NCI-H226 (cell line): ENCODE measurements at regions not wholly inside any gene's neighbourhood (a gene's known extent, or its start where the extent isn't known, plus 50 kb on each side); places are given as distances from the start of the nearest gene placed in this dataset.
"Not testable (repeated sequence)": the region's sequence is repeated elsewhere in the genome, so short reads cannot be mapped to it uniquely, and the experiment has no call there.

Experiments used
- DNase-seq: peaks from one replicate; pipeline ENCODE4 v3.0.0-alpha.2; 2015

GRCh38 chr12:124669271-124669721 is 101.9 kb upstream of the NCOR2 start:
- not testable (repeated sequence) for DNase-seq

DNA sequence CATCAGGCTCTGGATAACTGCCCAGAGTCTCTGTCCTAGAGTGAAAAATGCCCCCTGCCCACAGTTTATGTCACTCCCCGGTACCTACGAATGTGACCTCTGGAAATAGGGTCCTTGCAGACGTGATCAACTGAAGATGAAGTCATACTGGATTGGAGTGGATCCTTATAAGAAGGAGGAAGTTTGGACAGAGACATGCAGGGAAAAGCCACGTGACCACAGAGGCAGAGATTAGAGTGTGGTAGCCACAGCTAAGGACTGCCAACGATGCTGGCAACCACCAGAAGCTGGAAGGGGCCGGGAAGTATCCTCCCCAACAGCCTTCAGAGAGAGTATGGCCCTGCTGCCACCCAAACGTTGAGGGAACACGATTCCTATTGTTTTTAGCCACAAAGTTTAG is 101.2 kb upstream of the NCOR2 start:
- DNase-seq = no peak

- DNase-seq = no peak
Observed at GRCh38 chr12:124667506-124668326, 100.3 kb upstream of the NCOR2 start.

GRCh38 chr12:124666722-124667259 is 99.4 kb upstream of the NCOR2 start:
- DNase-seq = no peak

- no peak for DNase-seq
Observed at GRCh38 chr12:124665511-124665910, 98.1 kb upstream of the NCOR2 start.

DNA sequence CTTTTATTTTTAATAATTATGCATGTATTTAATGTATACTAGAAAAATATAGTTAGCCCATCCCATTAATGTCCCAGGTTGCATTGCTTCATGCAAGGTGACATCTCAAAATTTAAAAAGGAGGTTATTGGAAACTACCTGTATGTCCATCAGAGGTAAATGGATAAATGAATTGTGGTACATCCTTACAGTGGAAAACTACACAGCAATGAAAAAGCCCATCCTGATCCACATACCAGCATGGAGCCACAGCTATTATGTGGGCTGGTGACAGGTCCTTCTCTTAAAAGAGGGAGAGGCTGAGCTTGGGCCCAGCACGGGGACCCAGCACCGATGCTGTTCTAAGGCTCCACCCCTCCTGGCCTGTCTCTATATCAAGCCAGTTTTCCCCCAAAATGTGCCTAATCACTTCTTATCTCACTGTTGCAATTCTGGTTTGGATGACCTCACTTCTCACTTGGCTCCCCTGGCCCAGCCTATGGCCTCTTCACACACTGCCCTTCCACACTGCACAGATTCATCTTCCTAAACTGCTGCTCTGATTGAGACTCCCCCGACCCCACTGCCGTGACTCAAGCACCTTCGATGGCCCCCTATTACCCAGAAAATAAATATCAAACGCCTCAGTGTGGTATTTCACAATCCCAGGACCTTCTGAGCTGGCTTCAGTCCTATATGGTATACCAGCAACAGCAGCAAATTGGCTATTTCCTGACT is 97.1 kb upstream of the NCOR2 start:
- DNase-seq = peak; percentile 53

- no peak for DNase-seq
Observed at GRCh38 chr12:124663771-124664366, 96.5 kb upstream of the NCOR2 start.

- no peak for DNase-seq
Observed at GRCh38 chr12:124663206-124663605, 95.8 kb upstream of the NCOR2 start.

- no peak for DNase-seq
Observed at GRCh38 chr12:124661341-124661740, 93.9 kb upstream of the NCOR2 start.

GRCh38 chr12:124660851-124661250 is 93.4 kb upstream of the NCOR2 start:
- no peak for DNase-seq

- DNase-seq = no peak
Observed at GRCh38 chr12:124658806-124659402, 91.5 kb upstream of the NCOR2 start.

- no peak for DNase-seq
Observed at GRCh38 chr12:124658302-124658701, 90.9 kb upstream of the NCOR2 start.

- no peak for DNase-seq
Observed at GRCh38 chr12:124656947-124657434, 89.6 kb upstream of the NCOR2 start.

- DNase-seq = peak; percentile 93
Observed at GRCh38 chr12:124655698-124656516, 88.5 kb upstream of the NCOR2 start.

GRCh38 chr12:124655048-124655697 is 87.8 kb upstream of the NCOR2 start:
- peak; percentile 28 for DNase-seq

GRCh38 chr12:124654666-124655047 is 87.2 kb upstream of the NCOR2 start:
- DNase-seq = no peak

DNA sequence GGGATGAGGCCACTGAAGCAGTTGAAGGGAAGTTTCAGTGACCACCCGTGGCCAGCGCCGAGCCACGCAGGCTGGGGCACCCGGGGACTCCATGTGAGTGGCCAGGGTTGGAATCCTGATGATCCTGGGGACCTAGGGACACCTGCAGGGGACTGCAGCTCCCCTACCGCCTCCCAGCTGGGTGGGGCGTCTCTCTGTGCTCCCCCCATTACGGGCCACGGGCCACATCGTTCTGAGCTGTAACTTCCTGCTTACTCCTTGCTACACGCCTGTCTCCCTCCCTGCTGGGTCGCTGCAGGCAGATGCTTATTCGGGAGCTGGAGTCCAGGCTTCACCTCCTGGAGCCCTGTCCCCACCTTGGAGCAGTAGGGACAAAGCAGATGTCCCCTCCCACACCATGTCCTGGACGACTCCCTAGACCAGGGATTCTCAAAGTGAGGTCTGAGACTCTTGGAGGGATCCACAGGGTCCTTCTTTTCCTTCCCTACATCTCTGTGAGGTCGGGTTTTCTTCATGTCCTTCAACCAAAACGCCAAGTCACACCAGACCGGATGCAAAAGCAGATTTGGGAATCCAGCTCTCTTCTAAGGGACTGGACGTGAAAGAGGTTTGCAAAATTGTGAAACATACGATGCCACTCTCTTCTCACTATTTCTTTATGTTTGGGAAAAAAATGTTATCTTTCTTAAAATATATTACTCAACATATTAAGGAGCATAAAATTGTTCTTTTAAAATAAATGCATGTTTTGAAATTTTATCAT is 85.9 kb upstream of the NCOR2 start:
- DNase-seq = no peak

- DNase-seq = no peak
Observed at GRCh38 chr12:124652661-124653060, 85.2 kb upstream of the NCOR2 start.

DNA sequence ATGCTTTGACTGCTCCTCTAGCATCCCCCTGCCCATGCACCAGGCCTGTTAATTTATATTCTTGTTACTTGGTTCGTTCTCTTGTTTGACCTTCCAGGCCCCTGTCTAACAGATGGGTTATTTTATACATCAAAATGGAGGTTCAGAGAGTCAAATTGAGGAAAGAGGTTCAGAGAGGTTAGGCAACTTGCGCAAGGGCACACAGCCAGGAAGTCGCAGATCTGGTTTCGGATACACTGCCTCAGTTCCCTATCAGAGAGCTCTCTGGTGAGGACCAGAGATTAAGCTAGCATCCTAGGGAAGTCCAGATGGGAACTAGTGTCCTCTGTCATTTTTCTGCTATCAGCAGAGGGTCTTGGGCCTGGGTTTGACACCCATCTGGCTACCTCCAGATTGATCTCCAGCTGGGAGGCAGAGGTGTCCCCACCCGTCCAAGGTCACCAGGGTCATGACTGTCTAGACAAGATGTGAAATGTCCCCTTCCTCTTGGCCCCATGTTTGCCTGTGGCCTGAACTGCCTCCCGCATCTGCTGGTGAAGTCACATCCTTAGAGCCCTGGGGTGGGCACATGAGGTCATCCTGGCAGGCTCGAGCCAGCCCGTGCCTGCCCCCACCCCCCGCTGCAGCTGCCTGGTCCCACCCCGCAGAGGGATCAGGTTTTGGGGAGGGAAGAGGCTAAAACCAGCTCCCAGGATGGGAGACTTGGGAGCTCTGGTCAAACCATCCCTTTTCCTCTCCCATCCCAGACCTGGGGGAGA is 84.3 kb upstream of the NCOR2 start:
- DNase-seq = no peak

DNA sequence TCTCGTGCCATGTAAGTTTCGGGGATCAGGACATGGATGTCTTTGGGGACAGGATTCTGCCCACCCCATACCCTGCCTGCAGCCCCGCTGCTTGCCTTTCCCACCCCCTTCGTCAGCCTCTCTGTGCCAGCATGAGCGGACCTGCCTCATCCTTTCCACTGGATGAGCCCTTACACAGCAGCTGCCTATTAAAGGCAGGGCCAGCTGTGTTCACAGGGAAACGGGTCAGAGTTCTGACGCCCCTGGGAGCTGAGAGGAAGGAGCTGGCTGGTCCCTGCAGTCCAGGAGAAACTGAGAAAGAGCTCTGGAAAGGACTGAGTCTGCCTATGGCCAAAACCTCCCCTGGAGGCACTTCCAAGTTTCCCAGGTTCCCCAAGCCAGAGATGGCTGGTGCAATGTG is 83.5 kb upstream of the NCOR2 start:
- DNase-seq = no peak
